ENCODE measurements at regions not wholly inside any gene's neighbourhood (a gene's known extent, or its start where the extent isn't known, plus 50 kb on each side); places are given as distances from the start of the nearest gene placed in this dataset.
"Not testable (repeated sequence)": the region's sequence is repeated elsewhere in the genome, so short reads cannot be mapped to it uniquely, and the experiment has no call there.

DNA sequence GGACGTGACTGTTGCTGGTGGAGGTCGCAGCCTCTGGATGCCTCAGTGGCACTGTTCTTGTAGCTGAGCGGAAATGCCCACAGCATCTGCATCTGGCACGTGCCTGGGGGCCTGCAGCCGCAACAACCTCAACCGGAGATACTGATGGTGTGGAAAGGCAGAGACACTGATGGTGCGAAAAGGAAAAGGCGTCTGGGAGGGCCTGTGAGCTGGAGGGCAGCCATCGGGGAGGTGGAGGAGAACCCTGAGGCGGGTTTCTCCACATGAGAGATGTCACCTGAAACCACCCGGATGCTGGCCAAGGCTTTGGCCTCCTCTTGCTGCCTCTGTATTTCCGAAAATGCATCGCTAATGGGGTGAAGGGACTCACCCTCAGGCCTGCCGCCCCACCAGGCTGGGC lies 284.8 kb upstream of the WSB1 start:
- no peak for TF ChIP-seq CTCF (IDR thresholded peaks at IDR 0.05; ENCODE audit: extremely low read depth, missing control alignments)
- DNase-seq (ENCODE audit: low spot score), result no peak

GRCh38 chr17:27010138-27010537 lies 283.8 kb upstream of the WSB1 start:
- not testable (repeated sequence) for DNase-seq (ENCODE audit: low spot score)

DNA sequence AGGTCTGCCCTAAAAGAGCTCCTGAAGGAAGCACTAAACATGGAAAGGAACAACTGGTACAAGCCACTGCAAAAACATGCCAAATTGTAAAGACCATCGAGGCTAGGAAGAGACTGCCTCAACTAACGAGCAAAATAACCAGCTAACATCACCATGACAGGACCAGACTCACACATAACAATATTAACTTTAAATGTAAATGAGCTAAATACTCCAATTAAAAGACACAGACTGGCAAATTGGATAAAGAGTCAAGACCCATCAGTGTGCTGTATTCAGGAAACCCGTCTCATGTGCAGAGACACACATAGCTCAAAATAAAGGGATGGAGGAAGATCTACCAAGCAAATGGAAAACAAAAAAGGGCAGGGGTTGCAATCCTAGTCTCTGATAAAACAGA lies 263.4 kb upstream of the WSB1 start:
- DNase-seq (ENCODE audit: low spot score), result not testable (repeated sequence)

DNA sequence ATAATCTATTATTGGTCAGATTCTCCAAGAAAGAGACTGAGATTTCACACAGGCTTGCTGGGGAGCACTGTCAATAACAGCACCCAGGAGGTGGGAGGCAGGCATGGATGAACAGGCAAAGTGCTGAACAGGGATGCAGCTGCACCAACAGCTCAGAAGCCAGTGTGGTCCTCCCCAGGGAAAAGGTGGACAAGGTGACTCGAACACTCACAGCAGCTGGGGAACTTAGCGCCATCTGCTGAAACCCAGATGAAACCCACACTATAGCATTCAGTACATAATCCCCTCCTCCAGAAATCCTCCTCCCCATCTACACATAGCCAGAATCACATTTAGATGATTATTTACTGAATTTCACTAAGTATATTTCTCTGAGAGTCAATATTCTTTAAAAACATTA lies 255.2 kb upstream of the WSB1 start:
- DNase-seq (ENCODE audit: low spot score), result no peak
- TF ChIP-seq CTCF (IDR thresholded peaks at IDR 0.05; ENCODE audit: extremely low read depth, missing control alignments), result no peak

GRCh38 chr17:27045039-27045438 lies 248.9 kb upstream of the WSB1 start:
- DNase-seq (ENCODE audit: low spot score), result not testable (repeated sequence)

DNA sequence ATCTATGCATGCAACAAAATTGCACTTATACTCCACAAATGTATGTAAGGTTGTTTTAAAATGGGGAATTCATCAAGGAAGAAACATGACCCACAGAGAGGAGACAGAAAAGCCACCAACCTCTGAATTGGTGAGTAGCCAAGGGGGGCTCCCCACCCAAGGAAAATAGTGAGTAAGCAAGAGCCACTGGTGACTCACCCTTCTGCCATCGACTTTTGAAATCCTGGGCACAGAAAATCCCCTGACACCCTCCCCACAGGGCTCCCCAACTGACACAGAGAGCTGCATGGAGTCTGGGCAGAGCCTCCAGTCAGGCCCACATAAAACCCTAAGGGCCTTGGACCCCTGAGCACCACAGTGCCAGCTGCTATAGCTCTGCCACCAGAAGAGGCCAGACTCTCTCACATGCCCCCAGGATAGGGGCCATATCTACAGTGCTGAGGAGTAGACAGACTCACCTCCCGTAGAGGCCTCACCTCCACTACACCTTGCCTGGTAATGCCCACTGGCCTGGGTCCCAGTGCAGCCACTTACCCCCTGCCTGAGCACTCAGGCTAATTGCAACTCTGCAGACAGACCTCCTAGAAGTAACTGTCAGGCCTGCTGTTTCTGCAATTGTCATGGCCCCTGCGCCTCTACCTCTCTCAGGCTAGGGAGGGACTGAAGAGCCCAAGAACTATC lies 244.7 kb upstream of the WSB1 start:
- DNase-seq (ENCODE audit: low spot score), result no peak
- TF ChIP-seq CTCF (IDR thresholded peaks at IDR 0.05; ENCODE audit: extremely low read depth, missing control alignments), result no peak

GRCh38 chr17:27065588-27065987 lies 228.3 kb upstream of the WSB1 start:
- no peak for TF ChIP-seq CTCF (IDR thresholded peaks at IDR 0.05; ENCODE audit: extremely low read depth, missing control alignments)
- DNase-seq (ENCODE audit: low spot score), result no peak

DNA sequence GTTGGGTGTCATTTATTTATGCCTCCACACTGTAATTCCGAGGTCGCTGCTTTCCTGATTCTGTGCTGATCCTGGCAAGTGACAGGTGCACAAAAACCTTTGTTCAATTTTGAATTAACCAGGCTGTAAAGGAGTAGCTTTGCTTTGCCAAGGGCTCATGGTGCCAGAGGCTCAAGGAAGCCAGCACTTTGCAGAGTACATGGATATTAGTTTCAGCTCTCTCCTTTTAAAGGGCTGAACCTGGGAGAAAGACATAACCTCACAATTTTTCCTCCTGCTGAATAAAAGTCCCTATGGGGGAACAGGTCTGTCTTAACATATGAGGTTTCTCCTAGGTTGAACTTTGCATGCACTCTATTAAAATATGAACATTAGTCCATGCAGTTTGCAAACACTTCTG lies 227.6 kb upstream of the WSB1 start:
- TF ChIP-seq CTCF (IDR thresholded peaks at IDR 0.05; ENCODE audit: extremely low read depth, missing control alignments), result no peak
- DNase-seq (ENCODE audit: low spot score), result no peak

DNA sequence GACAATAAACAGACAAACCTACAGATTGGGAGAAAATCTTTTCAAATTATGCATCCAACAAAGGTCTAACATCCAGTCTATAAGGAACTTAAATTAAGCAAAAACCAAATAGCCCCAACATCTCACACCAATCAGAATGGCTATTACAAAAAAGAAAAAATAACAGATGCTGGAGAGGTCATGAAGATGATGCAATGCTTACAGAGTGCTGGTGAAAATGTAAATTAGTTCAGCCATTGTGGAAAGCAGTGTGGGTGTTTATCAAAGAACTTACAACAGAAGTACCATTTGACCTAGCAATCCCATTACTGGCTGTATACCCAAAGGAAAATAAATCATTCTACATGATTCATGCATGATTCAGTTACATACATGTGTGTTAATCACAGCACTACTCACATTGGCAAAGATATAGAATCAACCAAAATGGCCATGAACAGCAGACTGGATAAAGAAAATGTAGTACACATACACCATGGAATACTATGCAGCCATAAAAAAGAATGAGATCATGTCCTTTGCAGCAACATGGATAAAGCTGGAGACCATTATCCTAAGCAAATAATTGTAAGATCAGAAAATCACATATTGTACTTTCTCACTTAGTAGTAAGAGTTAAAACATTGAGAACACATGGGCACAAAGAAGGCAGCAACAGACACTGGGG lies 223.9 kb upstream of the WSB1 start:
- TF ChIP-seq CTCF (IDR thresholded peaks at IDR 0.05; ENCODE audit: extremely low read depth, missing control alignments), result no peak
- DNase-seq (ENCODE audit: low spot score), result no peak
